ENCODE measurements at regions not wholly inside any gene's neighbourhood (a gene's known extent, or its start where the extent isn't known, plus 50 kb on each side); places are given as distances from the start of the nearest gene placed in this dataset.

DNA sequence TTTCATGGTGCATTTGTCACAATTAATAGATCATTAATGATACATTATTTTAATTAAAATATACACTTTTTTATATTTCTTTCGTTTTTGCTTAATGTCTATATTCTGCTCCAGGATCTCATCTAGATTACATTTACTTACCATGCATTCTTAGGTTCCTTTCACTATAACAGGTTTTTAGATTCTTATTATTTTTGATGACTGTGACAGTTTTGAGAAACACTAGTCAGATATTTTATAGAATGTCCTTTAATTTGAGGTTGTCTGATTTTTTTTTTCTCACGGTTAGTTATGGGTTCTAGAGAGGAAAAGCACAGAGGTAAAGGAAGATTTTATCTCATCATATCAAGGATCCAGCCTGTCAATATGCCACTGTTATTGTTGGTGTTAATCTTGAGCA, 595.8 kb upstream of the BCHE start:
- H3K27me3 ChIP-seq (ENCODE audit: control insufficient read depth in 2 of 2, insufficient read depth in 2 of 2, low read length in 2 of 2): no peaks in the 10 kb centered on the region
- TF ChIP-seq, protein P1, sequence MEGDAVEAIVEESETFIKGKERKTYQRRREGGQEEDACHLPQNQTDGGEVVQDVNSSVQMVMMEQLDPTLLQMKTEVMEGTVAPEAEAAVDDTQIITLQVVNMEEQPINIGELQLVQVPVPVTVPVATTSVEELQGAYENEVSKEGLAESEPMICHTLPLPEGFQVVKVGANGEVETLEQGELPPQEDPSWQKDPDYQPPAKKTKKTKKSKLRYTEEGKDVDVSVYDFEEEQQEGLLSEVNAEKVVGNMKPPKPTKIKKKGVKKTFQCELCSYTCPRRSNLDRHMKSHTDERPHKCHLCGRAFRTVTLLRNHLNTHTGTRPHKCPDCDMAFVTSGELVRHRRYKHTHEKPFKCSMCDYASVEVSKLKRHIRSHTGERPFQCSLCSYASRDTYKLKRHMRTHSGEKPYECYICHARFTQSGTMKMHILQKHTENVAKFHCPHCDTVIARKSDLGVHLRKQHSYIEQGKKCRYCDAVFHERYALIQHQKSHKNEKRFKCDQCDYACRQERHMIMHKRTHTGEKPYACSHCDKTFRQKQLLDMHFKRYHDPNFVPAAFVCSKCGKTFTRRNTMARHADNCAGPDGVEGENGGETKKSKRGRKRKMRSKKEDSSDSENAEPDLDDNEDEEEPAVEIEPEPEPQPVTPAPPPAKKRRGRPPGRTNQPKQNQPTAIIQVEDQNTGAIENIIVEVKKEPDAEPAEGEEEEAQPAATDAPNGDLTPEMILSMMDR (IDR thresholded peaks at IDR 0.05): no peak
- intact Hi-C loops (cut with micrococcal nuclease): no loop called here
- Mint-ChIP-seq H3K36me3 (no peaks in the 10 kb centered on the region), H3K4me1 (no peaks in the 10 kb centered on the region), H3K4me3 (no peak overlapping the region), H3K9me3 (peaks cover 0 to 3% (median 0%) of the 10 kb centered on the region in 7 donors), H3K27ac (no peak overlapping the region), H3K27me3 (ENCODE audit: low read depth in 3 of 3) (no peaks in the 10 kb centered on the region)
- H3K9ac ChIP-seq (ENCODE audit: insufficient read depth, low read length, poor library complexity, severe bottlenecking): no peak overlapping the region
- H2AFZ ChIP-seq (ENCODE audit: insufficient read depth, low read depth, low read length, poor library complexity, severe bottlenecking): no peak overlapping the region
- H3K4me2 ChIP-seq (replicated peaks; ENCODE audit: extremely low read depth, low read length, poor library complexity, severe bottlenecking): no peak overlapping the region
- no peak for DNase-seq
- no CpG with 5 or more reads among the region's 2 CpGs for WGBS (ENCODE audit: insufficient coverage)
- no peaks in the 10 kb centered on the region for H3K4me1 ChIP-seq (ENCODE audit: control insufficient read depth in 1 of 2, insufficient read depth in 2 of 2, low read length in 2 of 2)
- no peaks in the 10 kb centered on the region for H3K79me2 ChIP-seq (ENCODE audit: insufficient read depth, low read length)
- H3K4me3 ChIP-seq (replicated peaks in 1 of 3; ENCODE audit: low read depth in 2 of 3, low read length in 3 of 3): no peak overlapping the region
- H3K27ac ChIP-seq (ENCODE audit: low read depth in 1 of 2, low read length in 2 of 2): no peak overlapping the region
- no peaks in the 10 kb centered on the region for H3K9me3 ChIP-seq (replicated peaks in 1 of 2; ENCODE audit: control insufficient read depth in 1 of 2, insufficient read depth in 1 of 2, low read length in 2 of 2)
- H3K36me3 ChIP-seq (replicated peaks in 1 of 2; ENCODE audit: control insufficient read depth in 1 of 2, insufficient read depth in 2 of 2, low read length in 2 of 2): no peaks in the 10 kb centered on the region
- no peaks in the 10 kb centered on the region for H4K20me1 ChIP-seq (ENCODE audit: insufficient read depth, low read length)

DNA sequence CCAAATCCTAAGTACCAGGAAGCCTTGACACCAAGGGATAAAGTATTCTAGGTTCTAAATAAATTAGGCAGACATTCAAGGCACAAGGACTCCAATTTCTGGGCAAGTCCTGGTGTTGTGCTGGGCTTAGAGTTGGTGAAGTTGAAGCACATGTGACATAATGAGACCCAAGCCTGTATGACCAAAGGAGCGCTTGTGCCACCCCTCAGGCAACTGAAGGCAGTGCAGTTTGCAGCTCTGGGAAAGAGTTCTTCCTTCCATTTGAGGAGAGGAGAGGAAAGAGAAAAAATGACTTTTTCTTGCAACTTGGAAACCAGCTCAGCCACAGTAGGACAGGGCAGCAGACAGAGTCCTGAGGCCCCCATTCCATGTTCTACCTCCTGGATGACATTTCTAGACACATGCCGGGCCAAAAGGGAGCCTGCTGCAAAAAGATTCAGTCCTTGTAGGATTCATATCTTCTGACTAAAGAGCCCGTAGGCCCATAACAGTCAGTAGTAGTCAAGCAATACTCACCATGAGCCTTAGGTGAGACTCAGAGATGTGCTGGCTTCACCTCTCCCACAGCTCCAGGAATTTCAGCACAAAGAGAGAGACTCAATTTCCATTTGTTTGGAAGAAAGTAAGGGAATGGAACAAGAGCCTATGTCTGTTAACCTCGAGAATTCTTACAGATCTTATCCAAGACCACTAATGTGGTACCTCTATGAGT, 588.8 kb upstream of the BCHE start:
- Mint-ChIP-seq H3K9me3 (peaks cover 3 to 7% (median 4%) of the 10 kb centered on the region in 7 donors), H3K27ac (no peak overlapping the region), H3K4me1 (no peaks in the 10 kb centered on the region), H3K27me3 (ENCODE audit: low read depth in 3 of 3) (no peaks in the 10 kb centered on the region), H3K4me3 (no peak overlapping the region), H3K36me3 (no peaks in the 10 kb centered on the region)
- Histone ChIP-seq H3K9me3 (replicated peaks in 1 of 2; ENCODE audit: control insufficient read depth in 1 of 2, insufficient read depth in 1 of 2, low read length in 2 of 2) (peaks cover 0 to 7% of the 10 kb centered on the region in 2 donors), H2AFZ (ENCODE audit: insufficient read depth, low read depth, low read length, poor library complexity, severe bottlenecking) (no peak overlapping the region), H3K9ac (ENCODE audit: insufficient read depth, low read length, poor library complexity, severe bottlenecking) (no peak overlapping the region), H3K27ac (ENCODE audit: low read depth in 1 of 2, low read length in 2 of 2) (no peak overlapping the region), H3K4me3 (replicated peaks in 1 of 3; ENCODE audit: low read depth in 2 of 3, low read length in 3 of 3) (no peak overlapping the region), H3K79me2 (ENCODE audit: insufficient read depth, low read length) (no peaks in the 10 kb centered on the region), H3K4me2 (replicated peaks; ENCODE audit: extremely low read depth, low read length, poor library complexity, severe bottlenecking) (no peak overlapping the region), H4K20me1 (ENCODE audit: insufficient read depth, low read length) (no peaks in the 10 kb centered on the region), H3K27me3 (ENCODE audit: control insufficient read depth in 2 of 2, insufficient read depth in 2 of 2, low read length in 2 of 2) (no peaks in the 10 kb centered on the region), H3K36me3 (replicated peaks in 1 of 2; ENCODE audit: control insufficient read depth in 1 of 2, insufficient read depth in 2 of 2, low read length in 2 of 2) (no peaks in the 10 kb centered on the region), H3K4me1 (ENCODE audit: control insufficient read depth in 1 of 2, insufficient read depth in 2 of 2, low read length in 2 of 2) (no peaks in the 10 kb centered on the region)
- WGBS (ENCODE audit: insufficient coverage): 87% methylated on average over 2 of the region's 4 CpGs
- no peak for DNase-seq
- intact Hi-C loops (cut with micrococcal nuclease): no loop called here
- TF ChIP-seq, protein P1 (IDR thresholded peaks at IDR 0.05): no peak

All from CD14-positive monocyte (primary cell).